ENCODE measurements at regions not wholly inside any gene's neighbourhood (a gene's known extent, or its start where the extent isn't known, plus 50 kb on each side); places are given as distances from the start of the nearest gene placed in this dataset.

DNA sequence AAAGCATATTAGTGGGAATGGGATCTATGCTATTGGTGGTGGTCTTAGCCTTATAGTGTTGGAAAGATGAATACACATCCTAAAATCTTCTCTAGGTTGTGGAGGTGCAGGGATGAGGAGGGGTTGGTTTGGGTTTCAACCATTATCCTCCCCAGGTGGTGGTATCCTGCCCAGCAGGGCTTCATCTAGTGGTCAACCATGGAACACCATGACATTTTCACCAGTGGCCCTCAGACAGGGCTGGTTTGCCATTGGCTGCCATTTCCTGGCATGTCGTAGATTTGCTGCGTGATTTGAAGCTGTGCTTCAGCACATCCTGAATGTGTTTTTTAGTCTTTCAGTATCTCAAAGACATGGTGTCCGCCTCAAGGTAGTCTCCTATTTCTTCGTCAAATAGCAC lies 391.2 kb upstream of the HNRNPA3 start:
- FAIRE-seq (no peak), ATAC-seq (peak; percentile 84), DNase-seq (ENCODE audit: low spot score) (no peak)
- Histone ChIP-seq H3K36me3 (replicated peaks in 1 of 2; ENCODE audit: control insufficient read depth in 1 of 2, insufficient read depth in 2 of 2, low read length in 2 of 2) (no peaks in the 10 kb centered on the region), H3K27ac (ENCODE audit: extremely low read length, insufficient read depth, low read length) (no peak overlapping the region), H3K79me2 (ENCODE audit: insufficient read depth, low read length) (no peaks in the 10 kb centered on the region), H3K9ac (ENCODE audit: insufficient read depth, low read depth, low read length) (no peak overlapping the region), H3K4me2 (ENCODE audit: low read depth, low read length) (no peak overlapping the region), H4K20me1 (ENCODE audit: insufficient read depth, low read length) (no peaks in the 10 kb centered on the region), H3K27me3 (ENCODE audit: control insufficient read depth in 1 of 2, insufficient read depth in 2 of 2, low read length in 2 of 2) (peaks cover 0 to 31% of the 10 kb centered on the region in 2 experiments; a peak in 3 of 5 replicates), H3K4me1 (ENCODE audit: insufficient read depth, low read length) (no peaks in the 10 kb centered on the region), H3K4me3 (replicated peaks in 1 of 3; ENCODE audit: insufficient read depth in 1 of 3, low read depth in 2 of 3, low read length in 3 of 3) (no peak overlapping the region), H2AFZ (ENCODE audit: low read length) (no peak overlapping the region), H3K9me3 (ENCODE audit: low read length) (no peaks in the 10 kb centered on the region)
- intact Hi-C loops (cut with micrococcal nuclease; ENCODE audit: unreplicated experiment): no loop called here
- 15% methylated on average over 4 of the region's 4 CpGs for WGBS (ENCODE audit: low lambda C conversion rate)
- POLR2A ChIA-PET: no interaction called here
- BruUV-seq (replicated peaks): no TSS peak
- CTCF ChIA-PET (ENCODE audit: low intra/inter-chr PET ratio, low total read pairs): no interaction called here
- in situ Hi-C loops (cut with HindIII; ENCODE audit: extremely low pct_ligation_motif_present, low pct_unique_long_range_greater_than_20kb): loop anchor here (10.0 kb wide), 1 partner anchor 323 kb away; no protein-coding TSS in a partner anchor
- TF ChIP-seq GATA4 (IDR thresholded peaks at IDR 0.05; ENCODE audit: borderline replicate concordance, low read depth) (no peak), ZNF550 (CRISPR knock-in tag; IDR thresholded peaks at IDR 0.05; ENCODE audit: borderline replicate concordance) (no peak), PRMT3 (CRISPR knock-in tag; IDR thresholded peaks at IDR 0.05; ENCODE audit: borderline replicate concordance, low read depth) (no peak), ZNF510 (CRISPR knock-in tag; IDR thresholded peaks at IDR 0.05; ENCODE audit: low read depth) (no peak), YY1 (IDR thresholded peaks at IDR 0.05; ENCODE audit: insufficient read depth, insufficient replicate concordance, low read depth, low read length) (no peak), CENPT (CRISPR knock-in tag; IDR thresholded peaks at IDR 0.05; ENCODE audit: low read depth) (no peak), REXO4 (CRISPR knock-in tag; IDR thresholded peaks at IDR 0.05; ENCODE audit: borderline replicate concordance) (no peak), SRF (IDR thresholded peaks at IDR 0.05; ENCODE audit: low read depth, low read length) (no peak), SKI (IDR thresholded peaks at IDR 0.05; ENCODE audit: partially characterized antibody) (no peak), TOPORS (CRISPR knock-in tag; IDR thresholded peaks at IDR 0.05) (no peak)
- TF ChIP-seq, protein P1, sequence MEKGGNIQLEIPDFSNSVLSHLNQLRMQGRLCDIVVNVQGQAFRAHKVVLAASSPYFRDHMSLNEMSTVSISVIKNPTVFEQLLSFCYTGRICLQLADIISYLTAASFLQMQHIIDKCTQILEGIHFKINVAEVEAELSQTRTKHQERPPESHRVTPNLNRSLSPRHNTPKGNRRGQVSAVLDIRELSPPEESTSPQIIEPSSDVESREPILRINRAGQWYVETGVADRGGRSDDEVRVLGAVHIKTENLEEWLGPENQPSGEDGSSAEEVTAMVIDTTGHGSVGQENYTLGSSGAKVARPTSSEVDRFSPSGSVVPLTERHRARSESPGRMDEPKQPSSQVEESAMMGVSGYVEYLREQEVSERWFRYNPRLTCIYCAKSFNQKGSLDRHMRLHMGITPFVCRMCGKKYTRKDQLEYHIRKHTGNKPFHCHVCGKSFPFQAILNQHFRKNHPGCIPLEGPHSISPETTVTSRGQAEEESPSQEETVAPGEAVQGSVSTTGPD (CRISPR knock-in tag; IDR thresholded peaks at IDR 0.05): no peak
- TF ChIP-seq, protein P2, sequence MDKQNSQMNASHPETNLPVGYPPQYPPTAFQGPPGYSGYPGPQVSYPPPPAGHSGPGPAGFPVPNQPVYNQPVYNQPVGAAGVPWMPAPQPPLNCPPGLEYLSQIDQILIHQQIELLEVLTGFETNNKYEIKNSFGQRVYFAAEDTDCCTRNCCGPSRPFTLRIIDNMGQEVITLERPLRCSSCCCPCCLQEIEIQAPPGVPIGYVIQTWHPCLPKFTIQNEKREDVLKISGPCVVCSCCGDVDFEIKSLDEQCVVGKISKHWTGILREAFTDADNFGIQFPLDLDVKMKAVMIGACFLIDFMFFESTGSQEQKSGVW (CRISPR knock-in tag; IDR thresholded peaks at IDR 0.05; ENCODE audit: borderline replicate concordance): no peak
- TF ChIP-seq, protein P3, sequence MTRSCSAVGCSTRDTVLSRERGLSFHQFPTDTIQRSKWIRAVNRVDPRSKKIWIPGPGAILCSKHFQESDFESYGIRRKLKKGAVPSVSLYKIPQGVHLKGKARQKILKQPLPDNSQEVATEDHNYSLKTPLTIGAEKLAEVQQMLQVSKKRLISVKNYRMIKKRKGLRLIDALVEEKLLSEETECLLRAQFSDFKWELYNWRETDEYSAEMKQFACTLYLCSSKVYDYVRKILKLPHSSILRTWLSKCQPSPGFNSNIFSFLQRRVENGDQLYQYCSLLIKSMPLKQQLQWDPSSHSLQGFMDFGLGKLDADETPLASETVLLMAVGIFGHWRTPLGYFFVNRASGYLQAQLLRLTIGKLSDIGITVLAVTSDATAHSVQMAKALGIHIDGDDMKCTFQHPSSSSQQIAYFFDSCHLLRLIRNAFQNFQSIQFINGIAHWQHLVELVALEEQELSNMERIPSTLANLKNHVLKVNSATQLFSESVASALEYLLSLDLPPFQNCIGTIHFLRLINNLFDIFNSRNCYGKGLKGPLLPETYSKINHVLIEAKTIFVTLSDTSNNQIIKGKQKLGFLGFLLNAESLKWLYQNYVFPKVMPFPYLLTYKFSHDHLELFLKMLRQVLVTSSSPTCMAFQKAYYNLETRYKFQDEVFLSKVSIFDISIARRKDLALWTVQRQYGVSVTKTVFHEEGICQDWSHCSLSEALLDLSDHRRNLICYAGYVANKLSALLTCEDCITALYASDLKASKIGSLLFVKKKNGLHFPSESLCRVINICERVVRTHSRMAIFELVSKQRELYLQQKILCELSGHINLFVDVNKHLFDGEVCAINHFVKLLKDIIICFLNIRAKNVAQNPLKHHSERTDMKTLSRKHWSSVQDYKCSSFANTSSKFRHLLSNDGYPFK (CRISPR knock-in tag; IDR thresholded peaks at IDR 0.05; ENCODE audit: borderline replicate concordance): no peak
- TF ChIP-seq, protein P4, sequence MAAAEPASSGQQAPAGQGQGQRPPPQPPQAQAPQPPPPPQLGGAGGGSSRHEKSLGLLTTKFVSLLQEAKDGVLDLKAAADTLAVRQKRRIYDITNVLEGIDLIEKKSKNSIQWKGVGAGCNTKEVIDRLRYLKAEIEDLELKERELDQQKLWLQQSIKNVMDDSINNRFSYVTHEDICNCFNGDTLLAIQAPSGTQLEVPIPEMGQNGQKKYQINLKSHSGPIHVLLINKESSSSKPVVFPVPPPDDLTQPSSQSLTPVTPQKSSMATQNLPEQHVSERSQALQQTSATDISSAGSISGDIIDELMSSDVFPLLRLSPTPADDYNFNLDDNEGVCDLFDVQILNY (CRISPR knock-in tag; conservative IDR thresholded peaks at IDR 0.05): no peak
- TF ChIP-seq, protein P5, sequence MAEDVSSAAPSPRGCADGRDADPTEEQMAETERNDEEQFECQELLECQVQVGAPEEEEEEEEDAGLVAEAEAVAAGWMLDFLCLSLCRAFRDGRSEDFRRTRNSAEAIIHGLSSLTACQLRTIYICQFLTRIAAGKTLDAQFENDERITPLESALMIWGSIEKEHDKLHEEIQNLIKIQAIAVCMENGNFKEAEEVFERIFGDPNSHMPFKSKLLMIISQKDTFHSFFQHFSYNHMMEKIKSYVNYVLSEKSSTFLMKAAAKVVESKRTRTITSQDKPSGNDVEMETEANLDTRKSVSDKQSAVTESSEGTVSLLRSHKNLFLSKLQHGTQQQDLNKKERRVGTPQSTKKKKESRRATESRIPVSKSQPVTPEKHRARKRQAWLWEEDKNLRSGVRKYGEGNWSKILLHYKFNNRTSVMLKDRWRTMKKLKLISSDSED (CRISPR knock-in tag; IDR thresholded peaks at IDR 0.05): no peak

Data from HepG2 (cell line).